GM19193 (cell line): ENCODE measurements at regions not wholly inside any gene's neighbourhood (a gene's known extent, or its start where the extent isn't known, plus 50 kb on each side); places are given as distances from the start of the nearest gene placed in this dataset.

Experiments
- POLR2A ChIP-seq: IDR thresholded peaks from 4 replicates; pipeline ENCODE4 v1.6.1; 2011; ENCODE audit not compliant: insufficient read depth, insufficient read length; ENCODE audit errors: extremely low read depth

GRCh38 chr11:109939166-109939810 is 153.9 kb upstream of the ZC3H12C start:
- TF ChIP-seq POLR2A = no peak

- no peak for TF ChIP-seq POLR2A
Observed at GRCh38 chr11:109940816-109941215, 152.4 kb upstream of the ZC3H12C start.

- no peak for TF ChIP-seq POLR2A
Observed at GRCh38 chr11:109945626-109946321, 147.4 kb upstream of the ZC3H12C start.

GRCh38 chr11:109946322-109946846 is 146.8 kb upstream of the ZC3H12C start:
- no peak for TF ChIP-seq POLR2A

GRCh38 chr11:109954534-109954933 is 138.7 kb upstream of the ZC3H12C start:
- TF ChIP-seq POLR2A = no peak

GRCh38 chr11:109956124-109956793 is 136.9 kb upstream of the ZC3H12C start:
- no peak for TF ChIP-seq POLR2A

- TF ChIP-seq POLR2A = no peak
Observed at GRCh38 chr11:109957000-109957399, 136.2 kb upstream of the ZC3H12C start.

GRCh38 chr11:109957601-109958000 is 135.6 kb upstream of the ZC3H12C start:
- no peak for TF ChIP-seq POLR2A

GRCh38 chr11:109958131-109958820 is 134.9 kb upstream of the ZC3H12C start:
- no peak for TF ChIP-seq POLR2A

- no peak for TF ChIP-seq POLR2A
Observed at GRCh38 chr11:109958821-109959166, 134.4 kb upstream of the ZC3H12C start.

- TF ChIP-seq POLR2A = no peak
Observed at GRCh38 chr11:109960831-109961230, 132.4 kb upstream of the ZC3H12C start.

- no peak for TF ChIP-seq POLR2A
Observed at GRCh38 chr11:109961261-109961660, 131.9 kb upstream of the ZC3H12C start.

GRCh38 chr11:109963101-109963500 is 130.1 kb upstream of the ZC3H12C start:
- no peak for TF ChIP-seq POLR2A

GRCh38 chr11:109964487-109964886 is 128.7 kb upstream of the ZC3H12C start:
- TF ChIP-seq POLR2A = no peak

GRCh38 chr11:109968299-109968698 is 124.9 kb upstream of the ZC3H12C start:
- TF ChIP-seq POLR2A = no peak
